AG04450 (cell line): ENCODE measurements at regions not wholly inside any gene's neighbourhood (a gene's known extent, or its start where the extent isn't known, plus 50 kb on each side); places are given as distances from the start of the nearest gene placed in this dataset.

ENCODE experiments used
- CTCF ChIA-PET: fragments of 300-600, 350-600 bp; formaldehyde crosslinking; extraction: SDS; loops from one replicate; lab custom pipeline; 2022; ENCODE audit warnings: antibody characterized with exemption, inconsistent platforms; lab: Charles Lee
- POLR2A ChIA-PET: fragments of 350-600 bp; formaldehyde crosslinking; extraction: SDS; loops from one replicate; lab custom pipeline; 2021; ENCODE audit warnings: antibody characterized with exemption, inconsistent platforms; lab: Yijun Ruan, JAX
- DNase-seq: peaks from one replicate; pipeline ENCODE4 v3.0.0-alpha.2; 2011; ENCODE audit warnings: low read depth, low spot score
- H3K27ac ChIP-seq: one replicate; pipeline ENCODE4 v1.5.1; 2012; ENCODE audit warnings: low read depth, low read length, control low read depth
- H3K27me3 ChIP-seq: one replicate; pipeline ENCODE4 v1.6.0; 2012; ENCODE audit warnings: low read length; ENCODE audit not compliant: control insufficient read depth, insufficient read depth
- H3K4me3 ChIP-seq: 2 replicates; pipeline ENCODE4 v1.5.1; 2011; ENCODE audit warnings: mild to moderate bottlenecking, low read depth, low read length, control low read depth
- H3K9me3 ChIP-seq: 2 replicates; pipeline ENCODE4 v1.5.1; 2012; ENCODE audit warnings: low read length; ENCODE audit not compliant: control insufficient read depth, insufficient read depth
- CTCF ChIP-seq: IDR thresholded peaks from 2 replicates; pipeline ENCODE4 v1.5.1; 2011; ENCODE audit warnings: low read depth, low read length, control low read depth, inconsistent platforms

DNA sequence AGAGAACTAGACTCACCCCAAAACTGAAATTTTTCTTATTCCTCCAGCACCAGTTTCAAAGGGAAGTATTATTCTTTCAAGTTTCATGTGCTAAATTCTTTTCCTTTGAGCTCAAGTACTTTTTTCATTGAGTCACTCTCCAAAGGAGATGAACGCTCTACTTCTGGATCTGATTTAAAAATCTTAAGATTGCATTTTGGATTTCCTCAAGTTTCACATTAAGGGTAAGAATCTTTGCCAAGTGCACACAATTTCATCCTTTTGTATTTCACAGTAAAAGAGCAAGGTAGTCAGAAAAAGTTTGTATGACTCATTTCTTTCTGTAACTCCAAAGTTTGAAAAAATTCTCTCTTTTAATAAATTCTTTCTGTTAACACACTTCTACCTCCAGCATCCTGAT is 435.5 kb downstream of the RAB38 start:
- H3K27me3 ChIP-seq = no peaks in the 10 kb centered on the region
- no peak for TF ChIP-seq CTCF
- ChIA-PET POLR2A (no interaction called here), CTCF (no interaction called here)
- no peak for DNase-seq
- H3K4me3 ChIP-seq = no peak overlapping the region
- H3K9me3 ChIP-seq = no peaks in the 10 kb centered on the region
- no peak overlapping the region for H3K27ac ChIP-seq

- H3K4me3 ChIP-seq = no peak overlapping the region
- no peaks in the 10 kb centered on the region for H3K9me3 ChIP-seq
- TF ChIP-seq CTCF = no peak
- ChIA-PET POLR2A (no interaction called here), CTCF (no interaction called here)
- no peaks in the 10 kb centered on the region for H3K27me3 ChIP-seq
- no peak for DNase-seq
- H3K27ac ChIP-seq = no peak overlapping the region
Measured at GRCh38 chr11:87739261-87739660, 436.0 kb downstream of the RAB38 start.

- H3K4me3 ChIP-seq = no peak overlapping the region
- POLR2A ChIA-PET = no interaction called here
- no peaks in the 10 kb centered on the region for H3K27me3 ChIP-seq
- H3K9me3 ChIP-seq = no peaks in the 10 kb centered on the region
- TF ChIP-seq CTCF = no peak
- DNase-seq = no peak
- no peak overlapping the region for H3K27ac ChIP-seq
- CTCF ChIA-PET = interaction anchor here (0.6 kb wide), 1 partner anchor 14 kb away, joined by 3 read pairs; no protein-coding TSS in a partner anchor
Measured at GRCh38 chr11:87736928-87737327, 438.3 kb downstream of the RAB38 start.

DNA sequence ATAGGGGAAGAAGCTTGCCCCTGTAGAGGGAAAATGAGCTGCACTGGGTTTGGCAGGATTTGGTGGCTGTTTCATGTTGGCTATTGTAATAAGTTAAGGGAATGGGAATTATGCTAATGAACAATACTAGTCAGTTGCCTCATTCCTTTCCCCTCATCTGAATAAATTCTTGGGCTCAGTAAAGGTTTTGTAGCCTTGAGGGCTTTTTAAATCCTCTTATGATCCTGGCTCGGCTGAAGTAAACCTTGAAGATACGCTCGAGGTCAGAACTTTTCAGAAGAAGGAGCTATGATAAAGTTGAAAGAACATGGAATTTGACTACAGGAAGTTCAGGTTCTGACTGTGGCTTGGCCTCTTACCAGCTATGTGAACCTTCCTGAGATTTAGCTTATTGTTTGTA is 448.7 kb downstream of the RAB38 start:
- Histone ChIP-seq H3K27me3 (no peaks in the 10 kb centered on the region), H3K9me3 (no peaks in the 10 kb centered on the region), H3K27ac (no peak overlapping the region), H3K4me3 (no peak overlapping the region)
- ChIA-PET POLR2A (interaction anchor here (0.6 kb wide), 1 partner anchor 79 kb away, joined by 4 read pairs; no protein-coding TSS in a partner anchor), CTCF (interaction anchor here (0.6 to 1.0 kb wide), 2 partner anchors 15 to 825 kb away, joined by 3 to 4 read pairs; no protein-coding TSS in a partner anchor)
- no peak for TF ChIP-seq CTCF
- DNase-seq = no peak

DNA sequence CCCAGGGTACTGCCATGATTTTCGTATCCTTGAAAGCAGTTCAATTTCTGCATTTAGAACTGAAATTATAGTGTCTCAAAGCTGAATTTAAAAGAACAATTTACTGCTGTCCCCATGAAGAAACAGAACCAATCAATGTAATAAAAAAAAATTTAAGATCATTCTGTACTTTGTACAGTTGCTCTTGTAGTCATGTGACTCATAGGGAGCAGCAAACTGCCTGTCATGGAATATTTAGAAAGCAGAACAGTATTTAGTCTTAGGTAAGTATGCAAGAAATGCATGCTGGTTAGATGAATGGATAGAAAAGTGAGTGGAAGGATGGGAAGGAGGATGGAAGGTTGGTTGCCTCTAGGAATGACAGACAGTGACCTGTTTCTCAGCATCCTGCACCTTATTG is 450.9 kb downstream of the RAB38 start:
- H3K9me3 ChIP-seq = no peaks in the 10 kb centered on the region
- no peak overlapping the region for H3K27ac ChIP-seq
- DNase-seq = no peak
- ChIA-PET POLR2A (no interaction called here), CTCF (interaction anchor here (1.5 kb wide), 1 partner anchor 17 kb away, joined by 3 read pairs; no protein-coding TSS in a partner anchor)
- no peak for TF ChIP-seq CTCF
- no peak overlapping the region for H3K4me3 ChIP-seq
- no peaks in the 10 kb centered on the region for H3K27me3 ChIP-seq
